RWPE1 (cell line): ENCODE measurements at regions not wholly inside any gene's neighbourhood (a gene's known extent, or its start where the extent isn't known, plus 50 kb on each side); places are given as distances from the start of the nearest gene placed in this dataset.

Experiments used
- CTCF ChIA-PET: fragments of 350-600 bp; sonication (Branson Sonifier 250); formaldehyde crosslinking; extraction: SDS; loops from one replicate; lab custom pipeline; 2021; lab: Yijun Ruan, JAX
- POLR2A ChIA-PET: fragments of 400-600 bp; formaldehyde crosslinking; extraction: SDS; loops from one replicate; lab custom pipeline; 2020; ENCODE audit warnings: antibody characterized with exemption; ENCODE audit not compliant: low non-redundant PET; lab: Yijun Ruan, JAX
- DNase-seq: peaks from one replicate; pipeline ENCODE4 v3.0.0; 2012; ENCODE audit warnings: low spot score
- H3K27ac ChIP-seq: fragments of 450-650 bp; 2 replicates; pipeline ENCODE4 v1.5.1; 2017
- CTCF ChIP-seq: fragments of 450-650 bp; conservative IDR thresholded peaks from 2 replicates; pipeline ENCODE4 v1.5.1; 2017; ENCODE audit warnings: low read depth, mild to moderate bottlenecking

DNA sequence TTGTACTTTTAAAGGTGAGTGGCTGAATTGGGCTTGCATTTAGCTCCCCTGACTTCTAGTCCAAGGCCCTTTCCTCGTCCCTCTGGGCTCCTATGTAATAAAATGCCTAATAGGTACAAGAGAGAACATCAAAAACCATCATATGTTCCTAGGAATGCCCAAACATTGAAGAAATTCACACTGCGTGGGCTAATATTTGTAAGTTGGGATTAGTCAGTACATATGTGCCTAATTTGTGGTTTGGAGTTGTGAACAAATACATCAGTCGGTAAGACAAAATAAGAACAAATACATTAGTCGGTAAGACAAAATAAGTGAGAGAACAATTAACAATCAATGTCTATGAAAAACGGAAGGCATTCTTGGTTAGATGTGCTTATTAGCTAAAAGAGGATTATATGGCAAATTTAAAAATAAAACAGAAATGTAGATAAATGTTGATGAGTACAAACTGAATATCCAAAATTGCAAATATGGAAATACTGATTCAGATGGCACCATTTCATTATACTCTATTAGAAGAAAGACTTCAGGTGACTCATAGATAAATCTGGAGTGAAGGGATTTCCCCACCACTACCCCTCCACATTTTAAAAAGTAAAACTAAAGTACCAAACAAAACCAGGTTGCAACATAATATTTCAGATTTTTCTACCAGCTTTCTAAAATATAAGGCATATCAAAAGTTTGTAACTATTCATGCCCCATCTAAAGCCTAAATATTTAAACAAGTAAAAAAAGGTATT, 325.4 kb downstream of the ZEB2 start:
- no peak for DNase-seq
- H3K27ac ChIP-seq: no peak overlapping the region
- no peak for TF ChIP-seq CTCF
- ChIA-PET CTCF (interaction anchor here (1.1 kb wide), 1 partner anchor 95 kb away, joined by 3 read pairs; no protein-coding TSS in a partner anchor), POLR2A (no interaction called here)

GRCh38 chr2:144190908-144191605, 328.9 kb downstream of the ZEB2 start:
- ChIA-PET POLR2A (no interaction called here), CTCF (no interaction called here)
- TF ChIP-seq CTCF: no peak
- no peak overlapping the region for H3K27ac ChIP-seq
- DNase-seq: no peak

DNA sequence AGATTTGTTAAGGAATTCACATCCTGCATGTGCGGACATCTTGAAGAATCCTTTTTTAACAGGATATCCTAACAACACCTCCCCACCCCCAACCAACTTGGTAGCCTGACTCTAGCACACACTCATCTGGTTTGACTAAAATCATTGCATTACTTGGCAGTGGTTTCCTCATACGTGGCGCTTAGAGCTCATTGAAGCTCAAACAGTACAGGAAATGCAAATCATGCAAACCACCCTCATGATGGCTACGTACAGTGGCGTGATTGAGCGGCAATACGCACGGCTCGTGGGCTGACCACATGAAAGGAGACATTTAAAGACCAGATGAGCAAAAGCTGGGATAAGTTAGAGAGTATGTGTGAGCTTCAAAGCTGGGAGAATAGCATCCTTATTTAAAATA, 336.2 kb downstream of the ZEB2 start:
- no peak for DNase-seq
- CTCF ChIA-PET: interaction anchor here (0.5 kb wide), 1 partner anchor 375 kb away, joined by 3 read pairs; no protein-coding TSS in a partner anchor
- TF ChIP-seq CTCF: no peak
- no peak overlapping the region for H3K27ac ChIP-seq
- POLR2A ChIA-PET: no interaction called here

DNA sequence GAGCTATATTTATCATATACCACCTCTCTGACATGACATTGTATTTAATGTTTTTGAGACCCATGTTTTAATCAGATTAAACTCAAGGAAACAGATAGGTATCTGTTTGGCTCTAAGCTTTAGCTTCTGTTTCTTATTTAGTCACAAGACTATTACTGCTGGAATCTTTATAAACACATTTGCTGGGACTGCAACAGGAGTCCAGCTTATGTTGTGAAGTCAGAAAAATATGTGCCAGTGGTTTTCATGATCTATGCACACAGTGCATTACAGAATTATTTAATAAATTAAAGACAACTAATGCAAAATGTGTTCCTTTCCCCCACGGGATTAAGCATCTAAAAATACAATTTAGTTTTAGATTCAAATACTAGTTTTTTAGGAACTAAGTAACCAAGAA, 338.9 kb downstream of the ZEB2 start:
- ChIA-PET POLR2A (no interaction called here), CTCF (no interaction called here)
- H3K27ac ChIP-seq: no peak overlapping the region
- DNase-seq: no peak
- TF ChIP-seq CTCF: no peak

DNA sequence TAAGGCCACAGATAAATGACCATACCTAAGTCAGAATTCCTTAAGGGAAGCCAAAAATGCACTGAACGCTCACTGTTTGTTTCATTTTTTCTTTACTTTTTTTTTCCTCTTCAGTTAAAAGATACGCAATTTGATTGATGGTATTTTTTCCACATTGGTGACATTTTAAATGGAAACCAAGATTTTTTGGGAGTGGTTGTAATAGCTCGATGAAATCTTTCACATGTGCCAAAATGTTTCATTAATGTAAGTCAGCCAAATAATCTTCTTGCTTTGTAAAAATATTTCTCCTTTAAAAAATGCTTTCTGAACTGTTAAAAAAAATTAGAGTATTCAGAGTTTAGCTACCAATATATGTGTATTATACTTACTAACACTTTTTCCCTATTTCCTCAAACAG, 339.8 kb downstream of the ZEB2 start:
- no peak for DNase-seq
- CTCF ChIA-PET: interaction anchor here (0.7 kb wide), 1 partner anchor 19 kb away, joined by 3 read pairs; no protein-coding TSS in a partner anchor
- POLR2A ChIA-PET: no interaction called here
- TF ChIP-seq CTCF: no peak
- no peak overlapping the region for H3K27ac ChIP-seq

DNA sequence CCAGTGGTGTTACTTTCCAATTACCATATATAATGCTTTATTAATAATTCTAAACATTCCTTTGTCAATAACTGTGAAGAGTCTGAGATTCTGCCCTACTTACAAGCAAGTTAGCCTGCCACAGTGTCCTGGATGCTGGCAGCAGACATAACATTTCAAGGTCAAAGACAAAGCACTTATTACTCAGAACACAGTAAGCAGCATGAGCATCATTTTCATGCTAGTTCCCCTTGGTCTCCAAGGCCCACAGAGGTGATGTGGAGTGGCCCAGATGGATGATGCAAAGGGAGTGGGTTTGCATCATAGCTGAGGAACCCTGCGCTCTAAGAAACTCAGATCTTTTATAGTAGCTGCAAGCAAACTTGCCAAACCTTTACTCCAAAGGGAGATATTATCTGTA, 349.7 kb downstream of the ZEB2 start:
- no peak overlapping the region for H3K27ac ChIP-seq
- no peak for TF ChIP-seq CTCF
- ChIA-PET CTCF (no interaction called here), POLR2A (no interaction called here)
- no peak for DNase-seq
